ENCODE measurements at regions not wholly inside any gene's neighbourhood (a gene's known extent, or its start where the extent isn't known, plus 50 kb on each side); places are given as distances from the start of the nearest gene placed in this dataset.
"Not testable (repeated sequence)": the region's sequence is repeated elsewhere in the genome, so short reads cannot be mapped to it uniquely, and the experiment has no call there.

- no peak for TF ChIP-seq AR (CRISPR knock-in tag; IDR thresholded peaks at IDR 0.05)
- TF ChIP-seq NFATC4 (CRISPR knock-in tag; IDR thresholded peaks at IDR 0.05) = no peak
Measured at GRCh38 chr12:75692876-75693275, 181.5 kb upstream of the KRR1 start (continued).

GRCh38 chr12:75690296-75690955, 179.0 kb upstream of the KRR1 start:
- no peaks in the 10 kb centered on the region; the same call in 1 of the 2 replicates for H3K9me3 Mint-ChIP-seq
- DNase-seq (ENCODE audit: low spot score) (no peak), ATAC-seq (no peak)
- no peak overlapping the region for H3K27ac Mint-ChIP-seq
- POLR2A ChIA-PET = no interaction called here
- H3K4me3 Mint-ChIP-seq = no peak overlapping the region
- no peak for TF ChIP-seq NFE2L1 (CRISPR knock-in tag; IDR thresholded peaks at IDR 0.05)
- TF ChIP-seq RORB (CRISPR knock-in tag; IDR thresholded peaks at IDR 0.05) = no peak
- TF ChIP-seq AR (CRISPR knock-in tag; IDR thresholded peaks at IDR 0.05) = no peak
- TF ChIP-seq ZNF416 (CRISPR knock-in tag; IDR thresholded peaks at IDR 0.05) = no peak
- TF ChIP-seq TEAD4 (CRISPR knock-in tag; IDR thresholded peaks at IDR 0.05) = no peak
- TF ChIP-seq ZNF263 (CRISPR knock-in tag; IDR thresholded peaks at IDR 0.05; ENCODE audit: low read depth) = no peak
- TF ChIP-seq ZMAT4 (CRISPR knock-in tag; IDR thresholded peaks at IDR 0.05) = no peak
- TF ChIP-seq GABPB1 (CRISPR knock-in tag; IDR thresholded peaks at IDR 0.05) = no peak
- TF ChIP-seq PRRX2 (CRISPR knock-in tag; IDR thresholded peaks at IDR 0.05) = no peak
- no peak for TF ChIP-seq CREM (CRISPR knock-in tag; IDR thresholded peaks at IDR 0.05)
- no peak for TF ChIP-seq ZNF532 (CRISPR knock-in tag; IDR thresholded peaks at IDR 0.05; ENCODE audit: borderline replicate concordance)
- TF ChIP-seq ZNF512 (CRISPR knock-in tag; IDR thresholded peaks at IDR 0.05; ENCODE audit: borderline replicate concordance) = no peak
- TF ChIP-seq ZNF317 (CRISPR knock-in tag; IDR thresholded peaks at IDR 0.05; ENCODE audit: borderline replicate concordance, low read depth) = no peak
- no peaks in the 10 kb centered on the region for H3K27me3 Mint-ChIP-seq (ENCODE audit: low read depth)
- peaks cover 16% of the 10 kb centered on the region for H3K4me1 Mint-ChIP-seq
- no peaks in the 10 kb centered on the region for H3K36me3 Mint-ChIP-seq
- CTCF ChIA-PET = no interaction called here

GRCh38 chr12:75686233-75686632, 174.8 kb upstream of the KRR1 start:
- DNase-seq (ENCODE audit: low spot score); H3K9me3 Mint-ChIP-seq; POLR2A ChIA-PET; ATAC-seq; CTCF ChIA-PET; H3K36me3 Mint-ChIP-seq; H3K27me3 Mint-ChIP-seq (ENCODE audit: low read depth); H3K27ac Mint-ChIP-seq; H3K4me3 Mint-ChIP-seq: not testable (repeated sequence)
- H3K4me1 Mint-ChIP-seq = peaks cover 18% of the 10 kb centered on the region

All from WTC11 (cell line).